GM19328 (cell line): ENCODE measurements at regions not wholly inside any gene's neighbourhood (a gene's known extent, or its start where the extent isn't known, plus 50 kb on each side); places are given as distances from the start of the nearest gene placed in this dataset.

Experiments used
- ATAC-seq: cut with Tn5 transposase; IDR thresholded peaks from one replicate; pipeline ENCODE4 v1.9.1; 2021; ENCODE audit warnings: mild to moderate bottlenecking, moderate library complexity; ENCODE audit not compliant: unreplicated experiment

- no peak for ATAC-seq
These were observed 465.6 kb upstream of the POU3F3 start for GRCh38 chr2:104388296-104388695.

GRCh38 chr2:104402825-104403224 is 451.1 kb upstream of the POU3F3 start:
- no peak for ATAC-seq

GRCh38 chr2:104404526-104404925 is 449.4 kb upstream of the POU3F3 start:
- ATAC-seq = no peak

- ATAC-seq = no peak
These were observed 448.3 kb upstream of the POU3F3 start for GRCh38 chr2:104405623-104406022.

- no peak for ATAC-seq
These were observed 447.6 kb upstream of the POU3F3 start for GRCh38 chr2:104406261-104406726.

- no peak for ATAC-seq
These were observed 446.3 kb upstream of the POU3F3 start for GRCh38 chr2:104407641-104408040.

- ATAC-seq = no peak
These were observed 445.6 kb upstream of the POU3F3 start for GRCh38 chr2:104408266-104408665.

- ATAC-seq = no peak
These were observed 443.8 kb upstream of the POU3F3 start for GRCh38 chr2:104410136-104410535.

GRCh38 chr2:104412384-104412783 is 441.5 kb upstream of the POU3F3 start:
- ATAC-seq = no peak

- ATAC-seq = no peak
These were observed 440.0 kb upstream of the POU3F3 start for GRCh38 chr2:104413890-104414289.

GRCh38 chr2:104415284-104415683 is 438.6 kb upstream of the POU3F3 start:
- no peak for ATAC-seq

GRCh38 chr2:104416339-104417000 is 437.4 kb upstream of the POU3F3 start:
- no peak for ATAC-seq

GRCh38 chr2:104420420-104420819 is 433.5 kb upstream of the POU3F3 start:
- ATAC-seq = no peak

- no peak for ATAC-seq
These were observed 433.0 kb upstream of the POU3F3 start for GRCh38 chr2:104420953-104421352.

- ATAC-seq = no peak
These were observed 427.9 kb upstream of the POU3F3 start for GRCh38 chr2:104425850-104426595.

GRCh38 chr2:104428155-104428554 is 425.8 kb upstream of the POU3F3 start:
- ATAC-seq = no peak

- ATAC-seq = no peak
These were observed 424.1 kb upstream of the POU3F3 start for GRCh38 chr2:104429639-104430358.

- ATAC-seq = no peak
These were observed 423.6 kb upstream of the POU3F3 start for GRCh38 chr2:104430359-104430740.

- no peak for ATAC-seq
These were observed 423.1 kb upstream of the POU3F3 start for GRCh38 chr2:104430852-104431251.

GRCh38 chr2:104431701-104432121 is 422.2 kb upstream of the POU3F3 start:
- no peak for ATAC-seq

GRCh38 chr2:104432401-104432800 is 421.5 kb upstream of the POU3F3 start:
- ATAC-seq = no peak

- ATAC-seq = no peak
These were observed 420.9 kb upstream of the POU3F3 start for GRCh38 chr2:104432991-104433390.
